IPS-NIHi11 (cell line): ENCODE measurements at regions not wholly inside any gene's neighbourhood (a gene's known extent, or its start where the extent isn't known, plus 50 kb on each side); places are given as distances from the start of the nearest gene placed in this dataset.
"Not testable (repeated sequence)": the region's sequence is repeated elsewhere in the genome, so short reads cannot be mapped to it uniquely, and the experiment has no call there.

ENCODE experiments used
- DNase-seq: peaks from one replicate; pipeline ENCODE4 v3.0.0; 2012; ENCODE audit warnings: mixed read lengths, low spot score

- no peak for DNase-seq
These were observed 694.1 kb downstream of the TOX3 start for GRCh38 chr16:51852892-51853291.

- DNase-seq: no peak
These were observed 695.8 kb downstream of the TOX3 start for GRCh38 chr16:51851111-51851510.

- DNase-seq: no peak
These were observed 697.2 kb downstream of the TOX3 start for GRCh38 chr16:51849715-51850114.

- DNase-seq: no peak
These were observed 694.7 kb upstream of the SALL1 start for GRCh38 chr16:51845586-51846305.

GRCh38 chr16:51839727-51840462 is 688.8 kb upstream of the SALL1 start:
- DNase-seq: no peak

GRCh38 chr16:51834794-51835193 is 683.7 kb upstream of the SALL1 start:
- no peak for DNase-seq

- no peak for DNase-seq
These were observed 683.1 kb upstream of the SALL1 start for GRCh38 chr16:51834133-51834532.

- no peak for DNase-seq
These were observed 680.7 kb upstream of the SALL1 start for GRCh38 chr16:51831595-51832367.

- DNase-seq: not testable (repeated sequence)
These were observed 680.0 kb upstream of the SALL1 start for GRCh38 chr16:51831034-51831433.

- DNase-seq: no peak
These were observed 674.7 kb upstream of the SALL1 start for GRCh38 chr16:51825779-51826178.

- DNase-seq: no peak
These were observed 671.4 kb upstream of the SALL1 start for GRCh38 chr16:51822471-51822870.

GRCh38 chr16:51821527-51821926 is 670.5 kb upstream of the SALL1 start:
- no peak for DNase-seq

- DNase-seq: no peak
These were observed 669.1 kb upstream of the SALL1 start for GRCh38 chr16:51820176-51820575.

- DNase-seq: peak; percentile 49
These were observed 667.4 kb upstream of the SALL1 start for GRCh38 chr16:51818342-51818944.

- no peak for DNase-seq
These were observed 665.9 kb upstream of the SALL1 start for GRCh38 chr16:51816929-51817328.

GRCh38 chr16:51815523-51815922 is 664.5 kb upstream of the SALL1 start:
- DNase-seq: no peak

- no peak for DNase-seq
These were observed 663.5 kb upstream of the SALL1 start for GRCh38 chr16:51814617-51815016.

- DNase-seq: peak; percentile 27
These were observed 662.5 kb upstream of the SALL1 start for GRCh38 chr16:51813609-51814008.

GRCh38 chr16:51812945-51813344 is 661.9 kb upstream of the SALL1 start:
- DNase-seq: no peak

GRCh38 chr16:51807551-51807950 is 656.5 kb upstream of the SALL1 start:
- no peak for DNase-seq

- DNase-seq: no peak
These were observed 650.6 kb upstream of the SALL1 start for GRCh38 chr16:51801635-51802034.

GRCh38 chr16:51797669-51798259 is 646.7 kb upstream of the SALL1 start:
- no peak for DNase-seq
